SH-SY5Y (cell line): ENCODE measurements at regions not wholly inside any gene's neighbourhood (a gene's known extent, or its start where the extent isn't known, plus 50 kb on each side); places are given as distances from the start of the nearest gene placed in this dataset.

Experiments
- GATA2 ChIP-seq: IDR thresholded peaks from 2 replicates; pipeline ENCODE4 v1.6.1; 2011; ENCODE audit warnings: mild to moderate bottlenecking, low read depth, low read length
- GATA3 ChIP-seq: IDR thresholded peaks from 2 replicates; pipeline ENCODE4 v1.6.1; 2011; ENCODE audit warnings: low read depth, mild to moderate bottlenecking, low read length, moderate library complexity

GRCh38 chr15:95174301-95175259 lies 943.2 kb downstream of the MCTP2 start:
- TF ChIP-seq GATA2, result no peak
- no peak for TF ChIP-seq GATA3
